ENCODE measurements at regions not wholly inside any gene's neighbourhood (a gene's known extent, or its start where the extent isn't known, plus 50 kb on each side); places are given as distances from the start of the nearest gene placed in this dataset.

DNA sequence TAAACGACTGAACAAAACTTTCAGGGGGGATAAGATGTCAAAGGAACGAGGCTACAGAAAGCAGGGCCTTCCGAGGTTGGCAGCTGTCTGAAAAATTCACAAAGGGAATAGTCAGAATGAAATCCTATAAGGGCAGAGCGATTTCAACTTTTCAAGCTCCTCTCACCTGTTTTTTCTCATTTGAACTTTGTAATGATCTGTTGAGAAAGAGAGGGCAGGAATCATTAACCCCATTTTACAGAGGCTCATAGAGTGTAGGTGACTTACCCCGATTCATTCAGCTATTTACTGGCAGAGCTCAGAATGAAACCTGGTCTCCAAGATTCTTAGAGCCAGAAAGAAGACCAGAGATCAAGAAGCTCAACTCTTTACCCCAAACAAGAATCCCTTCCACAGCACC lies 266.1 kb upstream of the ARID1B start:
- TF ChIP-seq, protein P1, sequence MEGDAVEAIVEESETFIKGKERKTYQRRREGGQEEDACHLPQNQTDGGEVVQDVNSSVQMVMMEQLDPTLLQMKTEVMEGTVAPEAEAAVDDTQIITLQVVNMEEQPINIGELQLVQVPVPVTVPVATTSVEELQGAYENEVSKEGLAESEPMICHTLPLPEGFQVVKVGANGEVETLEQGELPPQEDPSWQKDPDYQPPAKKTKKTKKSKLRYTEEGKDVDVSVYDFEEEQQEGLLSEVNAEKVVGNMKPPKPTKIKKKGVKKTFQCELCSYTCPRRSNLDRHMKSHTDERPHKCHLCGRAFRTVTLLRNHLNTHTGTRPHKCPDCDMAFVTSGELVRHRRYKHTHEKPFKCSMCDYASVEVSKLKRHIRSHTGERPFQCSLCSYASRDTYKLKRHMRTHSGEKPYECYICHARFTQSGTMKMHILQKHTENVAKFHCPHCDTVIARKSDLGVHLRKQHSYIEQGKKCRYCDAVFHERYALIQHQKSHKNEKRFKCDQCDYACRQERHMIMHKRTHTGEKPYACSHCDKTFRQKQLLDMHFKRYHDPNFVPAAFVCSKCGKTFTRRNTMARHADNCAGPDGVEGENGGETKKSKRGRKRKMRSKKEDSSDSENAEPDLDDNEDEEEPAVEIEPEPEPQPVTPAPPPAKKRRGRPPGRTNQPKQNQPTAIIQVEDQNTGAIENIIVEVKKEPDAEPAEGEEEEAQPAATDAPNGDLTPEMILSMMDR (IDR thresholded peaks at IDR 0.05), result no peak
- TF ChIP-seq, protein P2, sequence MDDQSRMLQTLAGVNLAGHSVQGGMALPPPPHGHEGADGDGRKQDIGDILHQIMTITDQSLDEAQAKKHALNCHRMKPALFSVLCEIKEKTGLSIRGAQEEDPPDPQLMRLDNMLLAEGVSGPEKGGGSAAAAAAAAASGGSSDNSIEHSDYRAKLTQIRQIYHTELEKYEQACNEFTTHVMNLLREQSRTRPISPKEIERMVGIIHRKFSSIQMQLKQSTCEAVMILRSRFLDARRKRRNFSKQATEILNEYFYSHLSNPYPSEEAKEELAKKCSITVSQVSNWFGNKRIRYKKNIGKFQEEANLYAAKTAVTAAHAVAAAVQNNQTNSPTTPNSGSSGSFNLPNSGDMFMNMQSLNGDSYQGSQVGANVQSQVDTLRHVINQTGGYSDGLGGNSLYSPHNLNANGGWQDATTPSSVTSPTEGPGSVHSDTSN (IDR thresholded peaks at IDR 0.05), result no peak
- no peak for TF ChIP-seq HOXB5 (CRISPR knock-in tag; IDR thresholded peaks at IDR 0.05)
- TF ChIP-seq, protein P3, sequence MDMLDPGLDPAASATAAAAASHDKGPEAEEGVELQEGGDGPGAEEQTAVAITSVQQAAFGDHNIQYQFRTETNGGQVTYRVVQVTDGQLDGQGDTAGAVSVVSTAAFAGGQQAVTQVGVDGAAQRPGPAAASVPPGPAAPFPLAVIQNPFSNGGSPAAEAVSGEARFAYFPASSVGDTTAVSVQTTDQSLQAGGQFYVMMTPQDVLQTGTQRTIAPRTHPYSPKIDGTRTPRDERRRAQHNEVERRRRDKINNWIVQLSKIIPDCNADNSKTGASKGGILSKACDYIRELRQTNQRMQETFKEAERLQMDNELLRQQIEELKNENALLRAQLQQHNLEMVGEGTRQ (IDR thresholded peaks at IDR 0.05), result no peak
- TF ChIP-seq EP300 (IDR thresholded peaks at IDR 0.05), result no peak
- TF ChIP-seq JUN (IDR thresholded peaks at IDR 0.05), result no peak
- TF ChIP-seq, protein P4, sequence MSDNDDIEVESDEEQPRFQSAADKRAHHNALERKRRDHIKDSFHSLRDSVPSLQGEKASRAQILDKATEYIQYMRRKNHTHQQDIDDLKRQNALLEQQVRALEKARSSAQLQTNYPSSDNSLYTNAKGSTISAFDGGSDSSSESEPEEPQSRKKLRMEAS (IDR thresholded peaks at IDR 0.05), result no peak
- TF ChIP-seq SMC3 (IDR thresholded peaks at IDR 0.05), result no peak
- TF ChIP-seq MAFK (IDR thresholded peaks at IDR 0.05; ENCODE audit: partially characterized antibody), result no peak
- no peak for TF ChIP-seq POLR2A (IDR thresholded peaks at IDR 0.05; ENCODE audit: low read length)

Data from A549 (cell line).